GM19240 (cell line): ENCODE measurements at regions not wholly inside any gene's neighbourhood (a gene's known extent, or its start where the extent isn't known, plus 50 kb on each side); places are given as distances from the start of the nearest gene placed in this dataset.
A peak's percentile ranks its signal among the peaks of the same experiment; 100 is the strongest.

Experiments
- DNase-seq: peaks from one replicate; pipeline ENCODE4 v3.0.0; 2011; ENCODE audit warnings: low spot score; ENCODE audit not compliant: insufficient read length

DNA sequence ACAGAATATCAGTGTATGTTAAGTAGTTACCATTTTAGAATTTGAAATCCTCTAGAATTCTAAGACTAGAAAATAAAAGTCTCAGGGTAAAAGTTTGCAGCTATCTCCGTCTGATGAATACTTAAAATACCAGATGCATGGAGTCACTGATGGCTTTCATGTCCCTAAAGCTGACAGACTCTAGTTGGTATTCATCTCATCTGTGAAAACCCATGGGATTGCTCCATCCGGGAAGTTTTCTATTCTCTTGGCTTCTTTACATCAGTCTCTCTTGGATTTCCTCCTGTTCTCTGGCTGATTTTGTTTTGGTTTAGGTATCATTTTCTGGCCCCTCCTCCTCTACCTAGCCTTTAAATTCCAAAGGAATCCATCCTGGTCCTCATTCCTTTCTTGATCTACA, 465.6 kb upstream of the POU3F3 start:
- DNase-seq = no peak

DNA sequence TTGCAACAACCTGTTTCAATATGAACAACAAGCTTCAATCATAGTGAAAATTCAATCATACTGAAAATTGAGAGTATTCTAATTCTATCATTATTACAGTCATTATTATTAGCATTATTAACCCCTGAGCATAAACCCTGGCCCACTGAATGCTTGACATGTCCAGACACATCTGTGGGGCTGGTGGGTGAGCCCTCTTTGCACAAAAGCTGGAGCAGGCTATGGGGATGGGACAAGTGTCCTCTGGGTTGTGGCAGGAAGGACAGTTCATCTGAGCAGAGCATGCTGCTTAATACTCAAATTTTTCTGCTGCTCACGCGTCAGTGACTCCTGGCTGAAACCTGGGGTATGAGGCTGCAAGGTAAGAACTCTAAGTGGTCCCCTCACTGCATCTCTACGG, 451.1 kb upstream of the POU3F3 start:
- no peak for DNase-seq

DNA sequence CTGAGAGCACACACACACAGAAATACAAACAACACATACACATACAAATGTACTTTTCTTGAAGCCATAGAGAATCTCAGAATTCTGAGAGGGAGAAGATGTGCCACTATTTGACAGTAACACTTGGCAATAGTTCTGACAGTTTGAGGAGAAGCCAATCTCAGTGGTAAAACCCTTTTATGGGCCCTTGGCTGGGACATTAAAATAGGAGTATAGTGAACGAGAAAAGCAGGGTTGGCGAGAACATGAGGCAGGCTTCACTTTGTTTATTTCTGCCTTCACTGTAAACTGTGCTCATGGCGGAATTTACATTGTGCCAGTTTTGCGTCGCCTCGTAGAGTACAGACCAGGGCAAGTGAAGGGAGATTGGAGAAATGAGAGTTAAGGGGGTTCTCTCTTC, 449.4 kb upstream of the POU3F3 start:
- DNase-seq = no peak

DNA sequence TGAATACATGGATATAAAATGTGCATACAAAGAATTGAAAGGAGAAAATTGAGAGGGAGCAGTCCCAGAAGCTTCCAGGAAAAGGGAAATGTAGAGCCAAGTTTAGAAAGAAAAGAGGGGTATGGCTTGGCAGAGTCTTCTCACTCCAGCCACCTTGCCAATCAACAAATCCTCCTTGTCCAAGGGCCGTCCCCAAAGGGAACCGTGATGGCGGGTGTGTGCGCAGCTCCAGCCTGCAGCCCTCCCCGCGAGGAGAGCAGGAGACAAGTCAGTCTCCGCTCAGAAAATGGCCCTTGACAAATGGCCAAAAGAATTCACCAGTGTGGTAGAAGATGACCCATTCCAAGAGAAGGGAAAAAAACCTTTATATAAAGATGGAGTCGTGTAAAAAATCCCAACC, 448.3 kb upstream of the POU3F3 start:
- no peak for DNase-seq

DNA sequence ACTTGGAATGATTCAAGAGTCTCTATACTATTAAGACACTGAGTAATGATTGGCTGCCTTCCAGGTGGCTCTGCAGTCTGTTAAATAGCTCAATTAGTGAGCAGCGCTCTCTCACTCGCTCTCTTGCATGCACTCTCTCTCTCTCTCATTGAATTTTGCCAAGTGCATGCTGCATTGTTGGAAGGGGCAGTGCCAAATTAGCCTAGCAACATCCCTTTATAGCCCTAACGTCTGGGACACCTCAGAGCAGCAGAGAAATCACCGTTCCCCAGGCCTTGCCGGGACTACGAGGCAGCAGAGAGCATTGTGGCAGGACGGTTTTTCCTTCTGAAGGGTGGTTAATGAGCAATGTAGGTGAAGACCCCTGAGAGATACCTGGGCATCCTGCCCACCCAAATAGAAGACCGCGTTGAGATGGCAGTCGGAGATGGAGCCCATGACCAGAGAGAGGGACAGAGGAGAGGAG, 447.6 kb upstream of the POU3F3 start:
- DNase-seq = no peak

DNA sequence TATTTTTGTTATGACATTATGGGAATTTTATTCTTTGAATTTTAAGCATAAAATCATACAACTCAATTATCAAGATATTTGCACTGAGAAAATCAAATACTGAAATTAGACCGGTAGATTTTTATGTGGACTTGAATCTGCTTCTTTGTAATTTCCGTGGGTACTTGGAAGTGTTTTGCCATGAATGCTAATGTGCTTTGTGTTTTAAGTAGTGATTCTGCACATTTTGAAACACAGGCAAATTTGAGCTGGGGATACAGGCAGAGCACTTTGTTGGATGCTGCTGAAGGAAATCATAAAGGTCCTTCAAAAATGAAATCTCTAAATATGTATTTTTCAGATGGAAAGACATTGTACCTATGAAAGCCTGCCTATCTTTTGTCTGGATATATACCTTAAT, 446.3 kb upstream of the POU3F3 start:
- no peak for DNase-seq

DNA sequence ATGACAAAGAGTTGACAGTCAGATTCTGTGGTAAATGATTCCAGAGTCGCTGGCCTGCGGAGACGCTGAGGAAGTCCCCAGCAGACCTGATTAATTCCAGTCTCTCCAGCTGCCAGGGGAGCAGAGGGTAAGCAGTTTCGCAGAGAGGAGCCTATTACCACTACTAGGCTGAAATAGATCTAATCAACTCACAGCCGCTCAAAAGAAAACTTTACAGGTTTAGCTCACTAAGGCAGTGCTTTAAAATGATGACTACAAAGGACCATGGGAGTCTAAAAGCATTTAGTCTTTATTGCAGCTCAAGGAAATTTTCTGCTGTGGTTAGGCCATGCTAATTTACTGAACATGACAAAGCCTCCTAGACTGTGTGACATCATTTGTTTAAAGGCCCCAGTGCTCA, 445.6 kb upstream of the POU3F3 start:
- no peak for DNase-seq

DNA sequence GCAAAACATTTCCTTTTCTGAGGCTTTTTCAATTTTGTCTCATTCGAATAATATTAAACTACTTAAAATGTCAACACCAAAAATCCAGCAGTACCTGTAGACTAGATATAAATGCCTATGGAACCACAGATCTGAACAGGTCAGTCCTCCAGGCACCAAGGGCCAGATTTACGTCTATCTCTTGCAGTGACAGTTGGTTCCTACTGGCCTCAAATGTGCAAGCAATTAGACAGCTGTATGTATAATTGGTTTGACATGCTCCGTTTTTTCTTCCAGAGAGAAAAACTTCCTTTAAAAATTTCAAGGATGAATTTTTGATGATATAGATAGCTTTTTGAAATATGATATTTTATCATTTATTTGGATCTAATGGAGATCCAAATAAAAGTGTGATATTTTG, 443.8 kb upstream of the POU3F3 start:
- no peak for DNase-seq

DNA sequence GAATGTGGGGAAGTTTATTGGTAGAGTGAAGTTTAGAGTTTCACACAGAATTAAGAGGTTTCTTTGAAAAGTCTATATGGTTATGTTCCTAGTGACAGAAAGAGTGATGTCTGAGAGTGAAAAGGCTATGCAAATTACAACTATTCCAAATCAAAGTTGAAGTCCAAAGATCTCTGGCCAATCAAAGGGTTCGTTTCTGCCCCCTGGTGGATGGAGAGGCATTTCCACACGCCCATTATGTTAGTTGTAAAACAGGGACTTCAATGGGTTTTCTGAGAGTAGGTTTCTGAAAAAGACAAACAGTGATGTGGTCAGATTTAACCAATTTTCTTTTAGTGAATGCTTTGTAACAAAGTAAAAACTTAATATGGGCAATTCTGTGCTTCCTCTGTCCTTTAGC, 441.5 kb upstream of the POU3F3 start:
- peak; percentile 15 for DNase-seq

DNA sequence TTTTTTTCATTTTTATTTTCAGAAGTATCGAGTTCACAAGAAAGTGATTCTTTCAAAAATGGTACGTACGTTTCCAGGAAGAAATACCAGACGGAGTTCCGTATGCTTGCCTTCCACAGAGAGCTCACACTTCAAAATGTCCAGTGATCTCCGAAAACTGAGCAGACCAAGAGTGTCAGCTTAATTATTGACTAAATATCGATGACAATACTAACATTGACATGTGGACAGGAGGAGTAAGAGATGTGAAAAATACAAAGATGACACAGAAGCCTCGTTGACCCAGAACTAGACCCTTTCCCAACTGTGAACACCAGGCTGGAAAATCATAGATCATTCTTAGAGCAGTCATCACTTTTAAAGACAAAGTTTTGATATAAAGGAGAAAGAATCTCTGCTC, 440.0 kb upstream of the POU3F3 start:
- DNase-seq = no peak

DNA sequence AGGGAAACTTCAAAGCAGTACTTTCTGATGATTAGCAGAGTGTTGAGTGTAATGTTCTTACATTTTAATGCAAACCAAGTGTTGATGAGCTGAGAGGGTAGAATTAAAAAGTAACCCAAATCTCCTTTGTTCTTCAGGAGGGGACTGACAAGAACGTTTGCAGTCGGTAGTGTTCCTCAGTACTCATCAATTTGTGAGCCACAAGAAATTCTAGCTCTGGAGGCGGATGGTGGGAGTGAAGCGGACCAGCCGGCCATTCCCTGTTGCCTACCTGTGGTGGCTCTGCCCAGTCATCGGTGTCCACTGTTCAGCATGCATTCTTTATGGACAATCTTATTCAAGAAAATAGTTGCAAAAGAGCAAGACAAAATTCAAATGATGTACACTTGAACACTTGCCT, 438.6 kb upstream of the POU3F3 start:
- DNase-seq = no peak

DNA sequence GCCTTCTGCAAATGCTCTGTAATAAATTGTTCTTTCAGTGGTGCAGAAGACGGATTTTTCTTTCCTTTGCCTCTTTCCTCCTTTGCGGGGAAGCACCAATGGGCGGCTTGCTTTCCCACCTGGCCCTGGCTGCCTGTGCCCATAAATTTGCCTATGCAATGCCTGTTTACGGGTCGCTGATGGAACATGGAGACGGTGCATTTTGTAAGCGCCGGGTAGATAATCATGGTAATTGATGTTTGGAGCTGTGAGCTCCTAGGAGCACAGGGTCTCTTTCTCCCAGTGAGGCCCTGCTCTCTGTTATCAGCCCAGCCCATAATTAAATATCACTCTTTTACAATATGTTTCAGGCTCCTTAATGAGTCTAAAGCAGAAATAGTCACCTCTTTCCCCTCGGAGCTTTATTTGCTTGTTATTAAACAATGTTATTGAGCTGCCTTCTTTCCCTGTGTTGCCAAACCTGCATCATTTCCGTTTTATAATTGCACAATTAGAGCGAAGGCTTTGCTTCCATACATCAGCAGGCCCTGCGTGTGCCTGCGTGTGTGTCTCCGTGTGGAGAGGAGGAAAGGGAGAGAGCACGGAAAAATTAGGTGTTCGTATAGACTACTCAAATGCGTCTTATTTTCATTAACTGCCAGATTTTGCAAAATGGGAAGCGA, 437.4 kb upstream of the POU3F3 start:
- DNase-seq = no peak

DNA sequence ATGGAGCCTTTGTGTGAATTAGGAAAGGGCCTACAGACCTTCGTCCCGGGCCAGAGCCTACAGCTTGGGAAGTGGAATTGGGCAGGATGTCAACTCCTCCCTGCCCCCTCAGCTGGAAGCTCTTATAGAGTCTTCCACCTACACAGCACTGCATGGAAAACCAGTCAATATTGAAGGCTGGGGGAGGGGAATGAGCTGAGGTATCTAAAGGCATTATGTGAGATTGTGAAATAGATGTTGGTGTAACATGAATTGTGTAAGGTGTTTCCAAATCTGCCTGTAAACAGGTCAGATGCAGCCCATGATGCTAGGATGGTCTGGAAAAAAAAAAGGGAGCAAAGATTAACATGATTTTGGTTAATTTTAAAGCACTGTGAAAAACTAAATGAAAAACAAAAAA, 433.5 kb upstream of the POU3F3 start:
- DNase-seq = no peak

DNA sequence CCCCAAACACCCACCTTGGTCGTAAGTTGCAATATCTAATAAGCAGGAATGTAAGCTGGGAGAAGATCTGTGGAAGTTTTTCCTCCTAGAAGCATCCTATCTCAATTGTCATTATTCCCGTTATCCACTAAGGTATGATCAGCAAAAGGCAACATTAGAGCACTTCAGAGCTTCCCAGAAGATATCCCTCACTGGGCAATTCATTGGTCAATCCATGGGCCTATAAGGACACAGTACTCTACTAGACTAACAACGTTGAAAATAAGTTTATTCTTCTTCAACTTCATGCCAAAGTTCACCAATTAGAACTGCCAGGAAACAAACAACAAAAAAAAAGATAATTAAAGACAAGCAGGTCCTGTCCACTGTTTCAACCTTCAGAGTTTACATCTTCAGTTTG, 433.0 kb upstream of the POU3F3 start:
- DNase-seq = no peak

DNA sequence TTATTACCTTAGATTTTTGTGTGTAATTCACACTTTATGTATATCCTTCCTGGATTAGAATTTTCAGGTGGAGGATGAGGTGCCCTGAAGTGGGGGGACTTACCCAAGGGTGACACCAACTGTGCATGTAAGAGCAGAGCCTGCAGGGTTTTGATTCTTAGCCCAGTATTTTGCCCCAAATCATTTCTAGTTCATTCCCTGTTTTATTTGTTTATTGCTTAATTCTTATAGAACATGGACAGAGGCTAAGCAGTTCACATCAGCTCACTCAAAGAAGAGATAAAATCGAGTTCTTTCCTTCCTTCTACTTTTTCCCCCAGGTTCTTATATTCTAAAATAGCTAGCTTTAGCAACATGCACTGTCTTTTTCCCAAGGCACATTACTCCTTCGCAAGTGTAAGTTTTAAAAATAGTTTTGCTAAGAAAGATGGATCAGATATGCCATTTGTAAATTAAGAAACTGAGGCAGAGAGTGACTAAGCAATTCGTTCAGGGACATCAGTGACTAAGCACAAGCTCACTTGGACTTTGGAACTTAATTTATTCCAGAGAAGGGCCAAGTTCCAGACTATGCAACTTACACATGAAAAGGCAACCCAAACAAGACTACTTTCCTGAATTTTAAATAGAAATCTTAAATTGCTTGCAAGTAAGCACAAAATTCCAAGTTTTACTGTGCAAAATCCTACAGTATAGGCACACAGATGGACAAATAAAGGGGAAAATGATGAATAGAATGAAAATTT, 427.9 kb upstream of the POU3F3 start:
- DNase-seq = no peak

DNA sequence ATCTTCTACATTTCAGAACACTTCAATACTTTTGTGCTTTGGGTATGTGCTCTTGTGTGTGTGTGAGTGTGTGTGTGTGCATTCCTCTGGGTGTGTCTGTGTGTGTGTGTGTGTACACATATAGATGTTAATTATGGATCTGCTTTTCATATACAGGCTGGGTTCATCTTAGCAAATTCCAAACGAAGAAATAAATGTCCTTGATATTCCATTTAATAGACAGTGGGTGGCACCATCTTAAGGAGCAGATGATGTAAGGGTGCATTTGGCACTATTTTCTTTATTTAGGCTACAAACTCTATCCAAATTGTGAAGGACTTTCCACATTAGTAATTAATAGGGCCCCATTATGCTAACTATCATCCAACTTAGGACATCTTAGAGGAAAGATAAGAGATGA, 425.8 kb upstream of the POU3F3 start:
- no peak for DNase-seq

DNA sequence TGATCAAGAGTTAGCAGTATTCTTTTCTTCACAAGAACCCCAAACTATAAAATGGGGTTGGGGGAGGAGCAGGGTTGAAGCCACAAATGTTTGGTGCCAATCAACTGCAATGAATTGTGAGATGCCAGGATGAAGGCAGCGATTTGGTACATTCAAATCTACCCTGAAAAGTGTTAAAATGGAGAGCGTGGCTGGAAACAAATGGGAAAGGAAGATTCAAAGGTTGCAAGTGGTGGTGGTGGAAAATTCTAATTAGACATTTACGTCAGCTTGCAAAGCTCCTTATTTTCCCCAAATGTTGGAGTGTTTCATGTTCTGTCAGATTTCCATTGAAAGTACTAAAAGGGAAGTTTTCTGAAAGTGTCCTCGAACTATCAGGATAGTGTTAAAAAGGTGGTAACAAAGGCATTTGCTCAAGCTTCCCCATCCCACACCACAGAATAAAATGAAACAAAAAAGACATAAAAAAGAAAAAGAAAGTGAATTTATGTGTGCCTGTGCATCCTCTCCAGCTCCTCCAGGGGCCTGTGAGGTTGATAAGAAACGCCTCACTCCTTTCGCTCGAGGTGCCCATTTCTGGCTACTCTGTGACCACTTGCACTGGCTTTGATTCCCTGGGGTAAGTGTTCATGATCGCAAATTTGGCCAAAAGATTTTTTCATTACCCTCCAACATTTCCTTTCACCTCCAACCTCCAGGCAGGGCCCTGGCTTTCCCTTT, 424.1 kb upstream of the POU3F3 start:
- no peak for DNase-seq

DNA sequence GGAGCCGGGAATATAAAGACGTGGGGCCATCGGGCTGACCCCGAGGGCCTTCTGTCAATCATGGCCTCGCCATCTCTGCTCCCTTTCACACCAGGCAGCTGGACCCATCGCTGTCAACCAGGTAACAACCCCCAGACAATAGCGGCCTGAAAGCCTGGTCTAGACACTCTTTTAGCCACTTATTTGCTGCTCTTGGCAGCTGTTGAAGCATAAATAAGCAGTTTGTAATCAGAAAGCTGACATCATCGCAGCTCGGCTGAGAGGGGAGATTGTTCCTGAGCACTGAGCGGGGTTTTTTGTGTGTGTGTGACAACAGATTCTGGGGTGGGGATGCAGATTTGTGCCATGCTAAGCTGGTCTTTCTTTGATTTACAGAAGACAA, 423.6 kb upstream of the POU3F3 start:
- DNase-seq = no peak

DNA sequence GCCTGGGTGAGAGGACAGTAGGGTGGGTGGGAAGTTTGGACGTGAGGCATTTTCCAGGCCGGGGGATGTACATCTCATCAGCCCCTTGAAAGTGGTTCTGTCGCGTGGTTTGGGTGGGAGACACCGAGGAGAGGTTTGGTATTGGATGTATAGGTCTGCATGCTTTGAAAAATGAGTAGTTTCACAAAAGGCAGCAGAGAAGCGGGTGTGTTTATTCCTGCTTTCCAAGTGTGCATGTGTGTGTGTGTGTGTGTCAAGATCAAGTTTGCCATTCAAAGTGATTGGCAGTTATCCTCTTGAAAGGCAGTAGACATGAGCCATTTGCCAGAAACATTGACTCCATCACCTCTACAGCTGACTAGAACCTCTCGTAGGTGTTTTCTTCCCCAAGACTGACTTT, 423.1 kb upstream of the POU3F3 start:
- no peak for DNase-seq

DNA sequence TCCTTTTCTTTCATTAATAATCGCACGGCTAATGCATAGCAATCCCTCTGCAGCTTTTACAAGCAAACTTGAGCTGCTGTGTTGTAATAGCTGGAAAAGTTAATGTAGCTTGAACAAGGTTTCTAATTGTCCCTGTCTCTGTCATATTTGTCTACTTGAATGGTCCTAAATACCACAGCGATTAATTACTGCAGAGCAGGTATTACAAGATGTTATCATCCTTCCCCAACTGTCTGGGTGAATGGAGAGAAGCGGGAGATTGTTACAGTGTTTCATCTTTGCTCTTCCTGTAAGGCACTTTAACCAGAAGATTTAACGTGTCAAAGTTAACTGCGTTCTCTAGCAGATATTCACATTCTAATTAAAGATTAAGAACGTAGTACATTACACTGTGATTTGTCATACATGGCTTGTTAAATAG, 422.2 kb upstream of the POU3F3 start:
- DNase-seq = no peak

DNA sequence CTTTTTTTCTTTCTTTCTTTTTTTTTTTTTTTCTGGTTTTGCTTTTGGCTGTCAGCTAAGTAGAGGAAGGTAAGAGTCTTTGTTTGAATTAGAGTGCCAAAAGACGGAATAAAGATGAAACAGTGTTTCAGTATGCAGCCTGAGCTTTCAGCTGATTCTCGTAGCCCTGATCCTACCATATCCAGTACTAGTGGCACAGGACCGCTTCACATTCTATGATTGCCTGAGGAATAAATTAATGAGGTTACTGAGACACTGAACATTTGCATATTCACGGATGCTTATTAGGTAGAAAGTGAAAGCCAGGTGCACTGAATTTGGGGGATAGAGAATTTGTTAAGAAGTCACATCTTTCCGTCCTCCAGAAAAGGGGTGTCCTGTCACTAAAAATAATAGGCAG, 421.5 kb upstream of the POU3F3 start:
- no peak for DNase-seq

DNA sequence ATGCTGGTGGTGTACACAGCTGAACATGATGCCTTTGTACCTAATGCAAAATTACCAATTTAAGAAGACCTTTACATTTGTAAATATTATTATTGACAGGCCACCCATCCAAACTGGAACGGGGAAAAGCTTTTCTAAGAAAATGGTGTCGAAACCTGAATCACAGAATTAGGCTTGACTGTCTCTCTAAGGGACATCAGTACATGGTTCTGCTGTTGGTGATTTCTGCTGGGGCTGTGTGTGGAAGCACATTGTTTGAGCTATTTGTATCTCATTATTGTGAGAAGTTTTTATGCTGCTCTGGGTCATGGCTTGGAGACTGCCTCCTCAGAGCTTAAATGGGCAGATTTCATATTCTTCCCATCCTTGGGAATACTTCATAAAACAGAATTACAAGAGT, 420.9 kb upstream of the POU3F3 start:
- DNase-seq = no peak

DNA sequence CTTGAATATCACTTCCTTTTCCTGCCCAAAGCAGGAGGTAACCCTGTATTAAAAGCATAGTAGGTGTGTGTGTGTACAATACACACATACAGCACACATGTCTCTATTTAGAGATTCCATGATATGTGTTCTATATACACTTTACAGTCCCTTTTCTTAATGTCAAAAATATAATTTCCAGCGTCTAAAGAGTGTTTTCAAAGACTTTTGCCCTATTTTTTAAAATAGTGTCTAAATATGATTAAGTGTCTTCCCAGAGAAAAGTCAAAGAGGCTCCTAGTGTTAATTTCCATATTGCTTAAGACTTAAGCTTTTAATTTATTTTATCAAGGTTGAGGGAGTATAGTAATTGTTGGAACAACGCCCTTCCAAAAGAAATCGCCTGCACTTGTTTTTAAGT, 420.3 kb upstream of the POU3F3 start:
- DNase-seq = no peak
